ENCODE measurements at regions not wholly inside any gene's neighbourhood (a gene's known extent, or its start where the extent isn't known, plus 50 kb on each side); places are given as distances from the start of the nearest gene placed in this dataset.

- no peaks in the 10 kb centered on the region for H3K27me3 ChIP-seq (ENCODE audit: control insufficient read depth in 1 of 2, insufficient read depth in 2 of 2, low read length in 1 of 2)
- intact Hi-C loops (cut with DNase I) = no loop called here
- H3K4me3 ChIP-seq (ENCODE audit: low read length in 2 of 2) = no peak overlapping the region
- no peak for DNase-seq
- H3K36me3 ChIP-seq (ENCODE audit: control insufficient read depth in 1 of 2, insufficient read depth in 2 of 2, low read length in 1 of 2) = peaks cover 0 to 2% of the 10 kb centered on the region in 2 donors
- H3K4me1 ChIP-seq (ENCODE audit: control insufficient read depth in 1 of 2, insufficient read depth in 2 of 2, low read length in 2 of 2) = peaks cover 4 to 7% of the 10 kb centered on the region in 2 donors
- no peak for ATAC-seq (ENCODE audit: low FRiP score)
- 66 to 67% methylated on average over 3 of the region's 3 CpGs for WGBS, 2 donors
- no peaks in the 10 kb centered on the region for H3K9me3 ChIP-seq (ENCODE audit: control insufficient read depth, low read length)
- H3K27ac ChIP-seq (ENCODE audit: low read depth in 1 of 2, low read length in 2 of 2) = no peak overlapping the region
Observed at GRCh38 chr2:217705461-217705860, 297.3 kb downstream of the TNS1 start.

DNA sequence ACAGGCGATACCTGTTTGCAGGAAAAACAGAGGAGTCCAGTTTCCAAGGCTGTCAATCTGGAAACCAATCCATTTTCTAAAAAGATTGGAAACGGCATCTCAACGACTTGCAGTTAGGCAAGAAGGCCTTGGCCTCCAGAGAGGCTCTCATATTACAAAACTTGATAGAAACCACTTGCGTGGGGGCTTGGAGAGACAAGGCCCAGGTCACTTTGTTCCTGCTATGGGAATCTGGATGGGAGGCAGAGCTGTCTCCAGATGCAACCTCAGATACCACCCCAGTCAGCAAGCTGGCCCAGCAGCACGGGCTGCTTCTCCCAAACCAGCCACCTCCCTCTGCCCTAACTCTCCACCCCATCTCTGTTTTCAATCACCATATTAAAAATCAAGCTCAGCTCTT is 298.8 kb downstream of the TNS1 start:
- peaks cover 0 to 3% of the 10 kb centered on the region in 2 donors for H3K36me3 ChIP-seq (ENCODE audit: control insufficient read depth in 1 of 2, insufficient read depth in 2 of 2, low read length in 1 of 2)
- H3K9me3 ChIP-seq (ENCODE audit: control insufficient read depth, low read length) = no peaks in the 10 kb centered on the region
- no peaks in the 10 kb centered on the region for H3K27me3 ChIP-seq (ENCODE audit: control insufficient read depth in 1 of 2, insufficient read depth in 2 of 2, low read length in 1 of 2)
- 94 to 95% methylated on average over 5 of the region's 5 CpGs for WGBS, 2 donors
- H3K27ac ChIP-seq (ENCODE audit: low read depth in 1 of 2, low read length in 2 of 2) = no peak overlapping the region
- intact Hi-C loops (cut with DNase I) = no loop called here
- peaks cover 5 to 13% of the 10 kb centered on the region in 2 donors for H3K4me1 ChIP-seq (ENCODE audit: control insufficient read depth in 1 of 2, insufficient read depth in 2 of 2, low read length in 2 of 2)
- ATAC-seq (ENCODE audit: low FRiP score) = no peak
- no peak overlapping the region for H3K4me3 ChIP-seq (ENCODE audit: low read length in 2 of 2)
- DNase-seq = no peak

DNA sequence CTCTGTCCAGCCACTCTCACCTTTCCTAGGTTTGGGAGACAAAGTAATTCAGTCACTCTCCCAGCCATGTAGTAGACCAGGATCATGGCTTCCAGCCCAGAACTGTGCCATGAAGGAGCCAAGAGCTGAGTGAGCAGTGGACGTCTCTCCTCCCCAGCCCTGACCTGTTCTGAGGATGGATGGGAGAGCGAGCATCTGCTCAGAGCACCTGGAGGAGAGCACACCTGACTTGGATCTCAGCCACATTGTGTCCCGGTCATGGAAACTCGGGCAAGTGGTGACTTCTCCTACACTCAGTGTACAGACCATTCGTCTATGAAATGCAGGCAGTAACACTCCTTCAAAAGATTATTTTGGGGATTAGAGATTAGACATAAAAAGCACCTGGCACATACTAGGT is 299.7 kb downstream of the TNS1 start:
- no peak overlapping the region for H3K4me3 ChIP-seq (ENCODE audit: low read length in 2 of 2)
- H3K36me3 ChIP-seq (ENCODE audit: control insufficient read depth in 1 of 2, insufficient read depth in 2 of 2, low read length in 1 of 2) = peaks cover 0 to 5% of the 10 kb centered on the region in 2 donors
- H3K9me3 ChIP-seq (ENCODE audit: control insufficient read depth, low read length) = no peaks in the 10 kb centered on the region
- no peak for DNase-seq
- peaks cover 5 to 13% of the 10 kb centered on the region in 2 donors for H3K4me1 ChIP-seq (ENCODE audit: control insufficient read depth in 1 of 2, insufficient read depth in 2 of 2, low read length in 2 of 2)
- H3K27me3 ChIP-seq (ENCODE audit: control insufficient read depth in 1 of 2, insufficient read depth in 2 of 2, low read length in 1 of 2) = no peaks in the 10 kb centered on the region
- ATAC-seq (ENCODE audit: low FRiP score) = no peak
- 63 to 72% methylated on average over 5 of the region's 5 CpGs for WGBS, 2 donors
- intact Hi-C loops (cut with DNase I) = no loop called here
- peak overlapping the region; percentile 10 to 45 for H3K27ac ChIP-seq (ENCODE audit: low read depth in 1 of 2, low read length in 2 of 2)

DNA sequence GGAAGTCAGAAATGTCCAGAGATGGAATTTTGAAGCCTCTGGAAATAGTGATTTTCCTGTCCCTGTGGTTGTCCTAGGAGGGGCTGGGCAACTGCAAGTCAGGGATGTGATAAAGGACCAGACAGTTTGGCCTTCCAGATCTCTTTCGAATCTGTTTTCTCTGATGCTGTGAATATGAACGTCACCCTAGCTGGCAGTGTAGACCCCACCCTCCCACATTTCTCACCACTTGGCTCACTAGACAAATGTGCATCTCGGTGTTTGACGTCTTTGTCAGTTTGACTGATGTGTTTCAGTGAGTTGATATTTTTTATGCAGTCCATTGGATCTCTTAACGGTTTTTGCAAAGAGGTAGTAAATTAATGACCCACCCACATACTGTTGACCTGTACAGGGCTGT is 301.2 kb downstream of the TNS1 start:
- Histone ChIP-seq H3K27ac (ENCODE audit: low read depth in 1 of 2, low read length in 2 of 2) (peak overlapping the region in 1 of 2 donors; percentile 45), H3K27me3 (ENCODE audit: control insufficient read depth in 1 of 2, insufficient read depth in 2 of 2, low read length in 1 of 2) (no peaks in the 10 kb centered on the region), H3K4me3 (ENCODE audit: low read length in 2 of 2) (no peak overlapping the region), H3K9me3 (ENCODE audit: control insufficient read depth, low read length) (no peaks in the 10 kb centered on the region), H3K4me1 (ENCODE audit: control insufficient read depth in 1 of 2, insufficient read depth in 2 of 2, low read length in 2 of 2) (peaks cover under 1 to 16% of the 10 kb centered on the region in 2 donors), H3K36me3 (ENCODE audit: control insufficient read depth in 1 of 2, insufficient read depth in 2 of 2, low read length in 1 of 2) (peaks cover 0 to 5% of the 10 kb centered on the region in 2 donors)
- 35 to 49% methylated on average over 5 of the region's 5 CpGs for WGBS, 2 donors
- DNase-seq (no peak), ATAC-seq (ENCODE audit: low FRiP score) (no peak)
- intact Hi-C loops (cut with DNase I) = no loop called here

DNA sequence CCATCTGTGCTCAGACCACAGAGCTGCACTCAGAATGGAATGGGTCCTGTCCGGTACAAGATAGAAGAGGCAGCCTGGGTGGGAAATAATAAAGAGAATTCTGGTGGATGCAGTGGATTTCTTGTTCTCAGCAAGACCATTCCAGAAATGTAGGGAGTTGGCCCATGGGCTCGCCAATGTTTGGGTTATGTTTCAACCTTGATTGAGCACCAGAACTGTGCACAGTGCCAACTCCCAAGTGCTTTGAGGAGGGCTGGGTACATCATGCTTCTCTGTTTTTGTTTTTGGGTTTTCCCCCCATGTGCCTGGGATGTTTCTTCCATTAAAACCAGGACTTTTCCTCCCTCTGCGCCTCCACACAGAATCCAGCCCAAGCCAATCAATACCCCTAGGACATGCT is 304.1 kb downstream of the TNS1 start:
- intact Hi-C loops (cut with DNase I) = no loop called here
- no peak for ATAC-seq (ENCODE audit: low FRiP score)

DNA sequence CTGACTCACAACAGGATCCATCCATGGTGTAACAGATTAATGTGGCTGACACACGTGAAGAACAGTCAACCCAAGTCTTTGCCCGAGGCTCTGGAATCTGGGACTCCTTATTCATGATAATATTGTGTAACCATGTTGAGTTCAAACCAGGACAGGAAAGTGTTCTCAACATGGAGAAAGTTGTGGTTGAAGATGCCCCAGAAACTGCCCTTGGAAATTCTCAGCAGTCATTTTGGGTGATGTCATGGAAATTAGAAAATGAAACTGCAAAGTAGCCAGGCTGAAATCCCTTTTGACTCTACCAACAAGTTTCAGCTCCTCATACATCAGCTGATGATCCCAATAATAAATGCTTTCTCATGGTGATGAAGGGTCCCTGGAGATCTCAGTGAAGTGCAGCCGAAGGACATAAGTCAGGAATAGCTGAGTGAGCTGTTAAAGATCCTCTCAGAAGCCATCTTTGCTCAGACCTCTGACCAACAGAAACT is 307.7 kb downstream of the TNS1 start:
- peaks cover 0 to 5% of the 10 kb centered on the region in 2 donors for H3K36me3 ChIP-seq (ENCODE audit: control insufficient read depth in 1 of 2, insufficient read depth in 2 of 2, low read length in 1 of 2)
- intact Hi-C loops (cut with DNase I) = no loop called here
- H3K27me3 ChIP-seq (ENCODE audit: control insufficient read depth in 1 of 2, insufficient read depth in 2 of 2, low read length in 1 of 2) = no peaks in the 10 kb centered on the region
- peak overlapping the region in 1 of 2 donors; percentile 79 for H3K27ac ChIP-seq (ENCODE audit: low read depth in 1 of 2, low read length in 2 of 2)
- peaks cover 12 to 15% of the 10 kb centered on the region in 2 donors for H3K4me1 ChIP-seq (ENCODE audit: control insufficient read depth in 1 of 2, insufficient read depth in 2 of 2, low read length in 2 of 2)
- no peak overlapping the region for H3K4me3 ChIP-seq (ENCODE audit: low read length in 2 of 2)
- no peak for DNase-seq
- WGBS, 2 donors = 14 to 16% methylated on average over 3 of the region's 3 CpGs
- ATAC-seq (ENCODE audit: low FRiP score) = peak; percentile 56
- no peaks in the 10 kb centered on the region for H3K9me3 ChIP-seq (ENCODE audit: control insufficient read depth, low read length)

More for the DNA sequence above, 304.1 kb downstream of the TNS1 start:
- Histone ChIP-seq H3K9me3 (ENCODE audit: control insufficient read depth, low read length) (no peaks in the 10 kb centered on the region), H3K27me3 (ENCODE audit: control insufficient read depth in 1 of 2, insufficient read depth in 2 of 2, low read length in 1 of 2) (no peaks in the 10 kb centered on the region), H3K4me1 (ENCODE audit: control insufficient read depth in 1 of 2, insufficient read depth in 2 of 2, low read length in 2 of 2) (peaks cover 0 to 12% of the 10 kb centered on the region in 2 donors), H3K36me3 (ENCODE audit: control insufficient read depth in 1 of 2, insufficient read depth in 2 of 2, low read length in 1 of 2) (peaks cover 0 to 5% of the 10 kb centered on the region in 2 donors), H3K4me3 (ENCODE audit: low read length in 2 of 2) (no peak overlapping the region), H3K27ac (ENCODE audit: low read depth in 1 of 2, low read length in 2 of 2) (peak overlapping the region; percentile 59 to 66)
- no peak for DNase-seq
- WGBS, 2 donors = 24 to 33% methylated on average over 3 of the region's 3 CpGs

- peaks cover 9 to 12% of the 10 kb centered on the region in 2 donors for H3K4me1 ChIP-seq (ENCODE audit: control insufficient read depth in 1 of 2, insufficient read depth in 2 of 2, low read length in 2 of 2)
- 100% methylated on average over 1 of the region's 1 CpG for WGBS, 2 donors
Observed at GRCh38 chr2:217694291-217694690, 308.5 kb downstream of the TNS1 start.

DNA sequence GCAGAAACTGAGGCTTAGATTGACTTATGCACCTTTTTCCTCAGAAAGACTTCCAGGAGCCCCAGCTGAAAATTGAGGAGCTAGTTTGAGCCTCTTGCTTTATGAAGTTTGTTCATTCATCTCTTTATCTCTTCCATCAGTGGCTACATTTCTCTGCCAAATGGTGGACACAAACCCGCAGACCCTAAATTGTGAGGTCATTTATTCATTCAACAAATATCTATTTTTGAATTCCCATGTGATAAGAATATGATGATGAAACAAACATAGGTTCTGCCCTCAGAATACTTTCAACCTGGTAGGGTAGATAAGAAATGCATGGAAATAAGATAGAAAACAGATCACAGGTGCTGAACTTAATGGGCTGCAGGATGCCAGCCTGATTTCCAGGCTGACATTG is 309.4 kb downstream of the TNS1 start:
- H3K9me3 ChIP-seq (ENCODE audit: control insufficient read depth, low read length) = no peaks in the 10 kb centered on the region
- no peak overlapping the region for H3K4me3 ChIP-seq (ENCODE audit: low read length in 2 of 2)
- 70 to 82% methylated on average over 1 of the region's 1 CpG for WGBS, 2 donors
- DNase-seq = no peak
- peaks cover 6 to 12% of the 10 kb centered on the region in 2 donors for H3K4me1 ChIP-seq (ENCODE audit: control insufficient read depth in 1 of 2, insufficient read depth in 2 of 2, low read length in 2 of 2)
- H3K27ac ChIP-seq (ENCODE audit: low read depth in 1 of 2, low read length in 2 of 2) = no peak overlapping the region
- no peaks in the 10 kb centered on the region for H3K36me3 ChIP-seq (ENCODE audit: control insufficient read depth in 1 of 2, insufficient read depth in 2 of 2, low read length in 1 of 2)
- H3K27me3 ChIP-seq (ENCODE audit: control insufficient read depth in 1 of 2, insufficient read depth in 2 of 2, low read length in 1 of 2) = no peaks in the 10 kb centered on the region
- intact Hi-C loops (cut with DNase I) = loop anchor here (5.0 kb wide), 2 partner anchors 36 to 41 kb away; no protein-coding TSS in a partner anchor
- no peak for ATAC-seq (ENCODE audit: low FRiP score)

More at GRCh38 chr2:217694291-217694690, 308.5 kb downstream of the TNS1 start:
- H3K4me3 ChIP-seq (ENCODE audit: low read length in 2 of 2) = no peak overlapping the region
- peak overlapping the region in 1 of 2 donors; percentile 76 for H3K27ac ChIP-seq (ENCODE audit: low read depth in 1 of 2, low read length in 2 of 2)
- ATAC-seq (ENCODE audit: low FRiP score) = no peak
- intact Hi-C loops (cut with DNase I) = loop anchor here (5.0 kb wide), 2 partner anchors 37 to 42 kb away; no protein-coding TSS in a partner anchor
- H3K9me3 ChIP-seq (ENCODE audit: control insufficient read depth, low read length) = no peaks in the 10 kb centered on the region
- DNase-seq = no peak
- peaks cover 0 to 5% of the 10 kb centered on the region in 2 donors for H3K36me3 ChIP-seq (ENCODE audit: control insufficient read depth in 1 of 2, insufficient read depth in 2 of 2, low read length in 1 of 2)
- H3K27me3 ChIP-seq (ENCODE audit: control insufficient read depth in 1 of 2, insufficient read depth in 2 of 2, low read length in 1 of 2) = no peaks in the 10 kb centered on the region

GRCh38 chr2:217691920-217692666 is 310.7 kb downstream of the TNS1 start:
- 17 to 22% methylated on average over 7 of the region's 7 CpGs for WGBS, 2 donors
- peak; percentile 88 to 93 for DNase-seq
- intact Hi-C loops (cut with DNase I) = loop anchor here (5.0 kb wide), 2 partner anchors 35 to 40 kb away; no protein-coding TSS in a partner anchor
- peak overlapping the region; percentile 6 to 85 for H3K27ac ChIP-seq (ENCODE audit: low read depth in 1 of 2, low read length in 2 of 2)
- peak; percentile 83 for ATAC-seq (ENCODE audit: low FRiP score)
- no peaks in the 10 kb centered on the region for H3K36me3 ChIP-seq (ENCODE audit: control insufficient read depth in 1 of 2, insufficient read depth in 2 of 2, low read length in 1 of 2)
- H3K4me3 ChIP-seq (ENCODE audit: low read length in 2 of 2) = no peak overlapping the region
- peaks cover 6 to 12% of the 10 kb centered on the region in 2 donors for H3K4me1 ChIP-seq (ENCODE audit: control insufficient read depth in 1 of 2, insufficient read depth in 2 of 2, low read length in 2 of 2)
- H3K27me3 ChIP-seq (ENCODE audit: control insufficient read depth in 1 of 2, insufficient read depth in 2 of 2, low read length in 1 of 2) = no peaks in the 10 kb centered on the region
- H3K9me3 ChIP-seq (ENCODE audit: control insufficient read depth, low read length) = no peaks in the 10 kb centered on the region

Data from aorta (tissue), 5 donors.